ENCODE measurements at regions not wholly inside any gene's neighbourhood (a gene's known extent, or its start where the extent isn't known, plus 50 kb on each side); places are given as distances from the start of the nearest gene placed in this dataset.

DNA sequence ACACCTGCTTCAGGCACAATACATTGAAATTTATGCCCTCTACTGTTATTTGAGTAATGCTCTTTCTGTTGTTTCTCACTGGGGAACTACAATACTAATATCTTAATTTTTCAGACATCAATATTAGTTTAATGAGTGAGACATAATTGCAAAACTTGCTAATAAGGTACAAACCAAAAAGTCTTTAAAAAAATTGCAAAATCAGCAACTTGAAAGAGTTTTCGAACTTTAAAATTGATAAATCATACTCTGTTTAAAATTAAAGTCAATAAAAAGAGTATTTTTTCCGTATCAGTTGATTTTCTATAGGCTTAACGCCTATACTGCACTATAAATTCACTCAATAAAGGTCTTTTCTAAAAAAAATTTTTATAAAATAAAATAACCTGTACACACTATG is 1735.9 kb upstream of the SEL1L start:
- Histone ChIP-seq H4K20me1 (ENCODE audit: insufficient read depth, low read length) (no peaks in the 10 kb centered on the region), H3K27ac (ENCODE audit: low read depth, low read length, poor library complexity, severe bottlenecking) (no peak overlapping the region), H3K9me2 (ENCODE audit: insufficient read depth, low read length) (no peaks in the 10 kb centered on the region), H3K36me3 (ENCODE audit: insufficient read depth, low read length) (no peaks in the 10 kb centered on the region), H3K9me3 (ENCODE audit: low read length) (no peaks in the 10 kb centered on the region), H3K4me1 (ENCODE audit: insufficient read depth, low read length, poor library complexity, severe bottlenecking) (no peaks in the 10 kb centered on the region), H2AFZ (ENCODE audit: low read length) (no peak overlapping the region), H3K4me2 (ENCODE audit: low read length) (no peak overlapping the region), H3K4me3 (ENCODE audit: low read depth, low read length, poor library complexity, severe bottlenecking) (no peak overlapping the region), H3K79me2 (ENCODE audit: insufficient read depth, low read depth, low read length) (no peaks in the 10 kb centered on the region)
- DNase-seq (ENCODE audit: low spot score) = no peak
- no TSS peak for BruUV-seq (replicated peaks)
- POLR2A ChIA-PET = no interaction called here
- no peak for TF ChIP-seq EZH2phosphoT487 (IDR thresholded peaks at IDR 0.05; ENCODE audit: borderline replicate concordance, low read depth, low read length)
- no peak for TF ChIP-seq CTCF (conservative IDR thresholded peaks at IDR 0.05; ENCODE audit: low read length)
- CTCF ChIA-PET (ENCODE audit: unreplicated experiment) = no interaction called here
- intact Hi-C loops (cut with micrococcal nuclease; ENCODE audit: unreplicated experiment) = no loop called here

DNA sequence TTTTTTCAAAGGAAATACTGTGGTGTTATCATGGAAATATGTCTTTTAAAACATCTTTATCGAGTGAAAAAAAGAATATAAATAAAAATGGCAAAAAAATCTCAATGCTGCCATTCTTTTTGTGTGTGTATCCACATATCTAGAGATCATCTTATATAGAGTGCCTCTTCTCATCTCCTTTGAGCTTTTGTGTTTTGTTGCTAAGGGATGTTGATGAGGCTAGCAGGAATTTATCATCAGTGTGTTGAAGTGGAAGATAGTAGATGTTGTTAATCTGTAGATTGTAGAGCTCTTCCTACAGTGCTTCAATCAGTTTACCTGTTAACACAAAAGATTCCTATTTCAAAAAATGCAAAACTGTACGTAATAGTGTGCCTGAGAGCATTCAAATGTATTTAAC is 1738.0 kb upstream of the SEL1L start:
- Histone ChIP-seq H3K4me3 (ENCODE audit: low read depth, low read length, poor library complexity, severe bottlenecking) (no peak overlapping the region), H3K27ac (ENCODE audit: low read depth, low read length, poor library complexity, severe bottlenecking) (no peak overlapping the region), H3K9me3 (ENCODE audit: low read length) (no peaks in the 10 kb centered on the region), H3K36me3 (ENCODE audit: insufficient read depth, low read length) (no peaks in the 10 kb centered on the region), H3K79me2 (ENCODE audit: insufficient read depth, low read depth, low read length) (no peaks in the 10 kb centered on the region), H3K4me1 (ENCODE audit: insufficient read depth, low read length, poor library complexity, severe bottlenecking) (no peaks in the 10 kb centered on the region), H2AFZ (ENCODE audit: low read length) (no peak overlapping the region), H3K9me2 (ENCODE audit: insufficient read depth, low read length) (no peaks in the 10 kb centered on the region), H4K20me1 (ENCODE audit: insufficient read depth, low read length) (no peaks in the 10 kb centered on the region), H3K4me2 (ENCODE audit: low read length) (no peak overlapping the region)
- ChIA-PET CTCF (ENCODE audit: unreplicated experiment) (no interaction called here), POLR2A (interaction anchor here (1.0 to 1.6 kb wide), 2 partner anchors 11 to 16 kb away, joined by 3 to 5 read pairs; no protein-coding TSS in a partner anchor)
- DNase-seq (ENCODE audit: low spot score) = no peak
- intact Hi-C loops (cut with micrococcal nuclease; ENCODE audit: unreplicated experiment) = no loop called here
- no TSS peak for BruUV-seq (replicated peaks)
- TF ChIP-seq CTCF (conservative IDR thresholded peaks at IDR 0.05; ENCODE audit: low read length) (no peak), EZH2phosphoT487 (IDR thresholded peaks at IDR 0.05; ENCODE audit: borderline replicate concordance, low read depth, low read length) (no peak)

DNA sequence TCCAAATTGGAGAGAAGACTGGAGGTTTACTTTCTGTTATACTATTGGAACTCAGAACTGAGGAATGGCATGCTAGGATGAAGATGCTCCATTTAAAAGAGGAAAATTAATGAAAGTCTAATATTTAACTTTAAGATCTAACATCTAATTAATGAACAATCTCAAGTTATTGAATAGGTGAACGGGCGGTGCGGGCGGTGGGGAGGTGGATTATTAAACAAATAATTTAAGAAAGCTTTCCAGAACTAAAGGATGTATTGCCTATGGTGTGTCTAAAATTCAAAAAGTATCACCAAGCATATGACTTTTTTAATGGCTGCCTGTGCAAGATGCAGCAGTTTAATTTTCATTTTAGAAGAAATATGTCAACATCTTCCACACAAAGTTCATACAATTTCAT is 1747.1 kb upstream of the SEL1L start:
- H3K79me2 ChIP-seq (ENCODE audit: insufficient read depth, low read depth, low read length) = no peaks in the 10 kb centered on the region
- CTCF ChIA-PET (ENCODE audit: unreplicated experiment) = no interaction called here
- BruUV-seq (replicated peaks) = no TSS peak
- no peak for DNase-seq (ENCODE audit: low spot score)
- intact Hi-C loops (cut with micrococcal nuclease; ENCODE audit: unreplicated experiment) = no loop called here
- H3K9me2 ChIP-seq (ENCODE audit: insufficient read depth, low read length) = no peaks in the 10 kb centered on the region
- no peaks in the 10 kb centered on the region for H3K9me3 ChIP-seq (ENCODE audit: low read length)
- no peak overlapping the region for H2AFZ ChIP-seq (ENCODE audit: low read length)
- H3K4me2 ChIP-seq (ENCODE audit: low read length) = no peak overlapping the region
- no peaks in the 10 kb centered on the region for H3K36me3 ChIP-seq (ENCODE audit: insufficient read depth, low read length)
- POLR2A ChIA-PET = no interaction called here
- H3K4me1 ChIP-seq (ENCODE audit: insufficient read depth, low read length, poor library complexity, severe bottlenecking) = no peaks in the 10 kb centered on the region
- TF ChIP-seq EZH2phosphoT487 (IDR thresholded peaks at IDR 0.05; ENCODE audit: borderline replicate concordance, low read depth, low read length) (no peak), CTCF (conservative IDR thresholded peaks at IDR 0.05; ENCODE audit: low read length) (no peak)
- H3K27ac ChIP-seq (ENCODE audit: low read depth, low read length, poor library complexity, severe bottlenecking) = no peak overlapping the region
- H3K4me3 ChIP-seq (ENCODE audit: low read depth, low read length, poor library complexity, severe bottlenecking) = no peak overlapping the region
- H4K20me1 ChIP-seq (ENCODE audit: insufficient read depth, low read length) = no peaks in the 10 kb centered on the region

Measured in OCI-LY7 (cell line).